HepG2 (cell line): ENCODE measurements at regions not wholly inside any gene's neighbourhood (a gene's known extent, or its start where the extent isn't known, plus 50 kb on each side); places are given as distances from the start of the nearest gene placed in this dataset.

Experiments
- CCAR2 ChIP-seq: fragments of 200-400 bp; formaldehyde crosslinking; optimal IDR thresholded peaks from 2 replicates; pipeline ENCODE3; 2018; ENCODE audit warnings: low read depth, mild to moderate bottlenecking, low read length, moderate library complexity
- ESRRA ChIP-seq: sonication (generic); formaldehyde crosslinking; IDR thresholded peaks from 2 replicates; pipeline ENCODE4 v1.5.1; 2020; ENCODE audit warnings: mild to moderate bottlenecking, low read depth, missing genetic modification reagents
- HDAC1 ChIP-seq: sonication (generic); formaldehyde crosslinking; IDR thresholded peaks from 2 replicates; pipeline ENCODE4 v1.5.1; 2020; ENCODE audit warnings: mild to moderate bottlenecking, missing genetic modification reagents
- HES4 ChIP-seq: sonication (generic); formaldehyde crosslinking; IDR thresholded peaks from 2 replicates; pipeline ENCODE4 v1.9.0; 2021; ENCODE audit warnings: mild to moderate bottlenecking, missing genetic modification reagents, borderline replicate concordance
- HMG20B ChIP-seq: conservative IDR thresholded peaks from 2 replicates; pipeline ENCODE4 v1.6.1; 2016; ENCODE audit warnings: missing genetic modification reagents, missing compliant biosample characterization
- HMGA1 ChIP-seq: sonication (generic); formaldehyde crosslinking; conservative IDR thresholded peaks from 2 replicates; pipeline ENCODE4 v1.4.0; 2020; ENCODE audit warnings: missing genetic modification reagents
- IKZF4 ChIP-seq: sonication (generic); formaldehyde crosslinking; IDR thresholded peaks from 2 replicates; pipeline ENCODE4 v1.5.1; 2020; ENCODE audit warnings: borderline replicate concordance, mild to moderate bottlenecking, low read depth, missing genetic modification reagents; ENCODE audit errors: not compliant biosample characterization
- KDM5B ChIP-seq: sonication (generic); formaldehyde crosslinking; IDR thresholded peaks from 2 replicates; pipeline ENCODE4 v1.4.0; 2020; ENCODE audit warnings: missing genetic modification reagents, mild to moderate bottlenecking, borderline replicate concordance
- MEIS1 ChIP-seq: sonication (generic); formaldehyde crosslinking; IDR thresholded peaks from 2 replicates; pipeline ENCODE4 v1.9.0; 2021; ENCODE audit warnings: mild to moderate bottlenecking, missing genetic modification reagents, moderate library complexity, borderline replicate concordance
- MLLT10 ChIP-seq: sonication (generic); formaldehyde crosslinking; IDR thresholded peaks from 2 replicates; pipeline ENCODE4 v1.4.0; 2020; ENCODE audit warnings: missing genetic modification reagents
- NFE2L2 ChIP-seq: fragments of 150-350 bp; IDR thresholded peaks from 2 replicates; pipeline ENCODE4 v1.6.1; 2014; ENCODE audit warnings: low read length
- NFIB ChIP-seq: sonication (generic); formaldehyde crosslinking; IDR thresholded peaks from 2 replicates; pipeline ENCODE4 v1.9.0; 2021; ENCODE audit warnings: missing genetic modification reagents, mild to moderate bottlenecking, borderline replicate concordance
- PTBP1 ChIP-seq: fragments of 200-400 bp; formaldehyde crosslinking; IDR thresholded peaks from 2 replicates; pipeline ENCODE4 v1.6.1; 2018; ENCODE audit warnings: low read length, low read depth; ENCODE audit not compliant: poor library complexity, severe bottlenecking
- SMARCE1 ChIP-seq: fragments of 450-650 bp; IDR thresholded peaks from 2 replicates; pipeline ENCODE4 v1.6.1; 2017; ENCODE audit warnings: borderline replicate concordance
- SRY ChIP-seq: sonication (generic); formaldehyde crosslinking; IDR thresholded peaks from 2 replicates; pipeline ENCODE4 v1.8.0; 2022; ENCODE audit warnings: mild to moderate bottlenecking, missing genetic modification reagents
- TGIF2 ChIP-seq: IDR thresholded peaks from 2 replicates; pipeline ENCODE4 v1.6.1; 2016; ENCODE audit warnings: control low read depth, missing compliant biosample characterization
- ZBTB3 ChIP-seq: sonication (generic); formaldehyde crosslinking; IDR thresholded peaks from 2 replicates; pipeline ENCODE4 v1.4.0; 2020; ENCODE audit warnings: low read depth, mild to moderate bottlenecking, moderate library complexity, missing genetic modification reagents, borderline replicate concordance
- ZBTB42 ChIP-seq: sonication (generic); formaldehyde crosslinking; IDR thresholded peaks from 2 replicates; pipeline ENCODE4 v1.5.0; 2020; ENCODE audit warnings: mild to moderate bottlenecking, missing genetic modification reagents
- ZKSCAN8 ChIP-seq: IDR thresholded peaks from 2 replicates; pipeline ENCODE4 v1.6.1; 2016; ENCODE audit warnings: borderline replicate concordance, missing genetic modification reagents, missing compliant biosample characterization
- ZNF720 ChIP-seq: sonication (generic); formaldehyde crosslinking; IDR thresholded peaks from 2 replicates; pipeline ENCODE4 v1.4.0; 2020; ENCODE audit warnings: missing genetic modification reagents
- TF ChIP-seq, protein P1 (sequence below): sonication (generic); formaldehyde crosslinking; IDR thresholded peaks from 2 replicates; pipeline ENCODE4 v1.4.0; 2020; ENCODE audit warnings: mild to moderate bottlenecking, missing genetic modification reagents
- TF ChIP-seq, protein P2 (sequence below): sonication (generic); formaldehyde crosslinking; IDR thresholded peaks from 2 replicates; pipeline ENCODE4 v1.5.0; 2020; ENCODE audit warnings: mild to moderate bottlenecking, missing genetic modification reagents, borderline replicate concordance
- TF ChIP-seq, protein P3 (sequence below): sonication (generic); formaldehyde crosslinking; IDR thresholded peaks from 2 replicates; pipeline ENCODE4 v1.4.0; 2020; ENCODE audit warnings: low read depth, mild to moderate bottlenecking, missing genetic modification reagents
- TF ChIP-seq, protein P4 (sequence below): sonication (generic); formaldehyde crosslinking; IDR thresholded peaks from 2 replicates; pipeline ENCODE4 v1.5.1; 2020; ENCODE audit warnings: missing genetic modification reagents, mild to moderate bottlenecking, borderline replicate concordance

DNA sequence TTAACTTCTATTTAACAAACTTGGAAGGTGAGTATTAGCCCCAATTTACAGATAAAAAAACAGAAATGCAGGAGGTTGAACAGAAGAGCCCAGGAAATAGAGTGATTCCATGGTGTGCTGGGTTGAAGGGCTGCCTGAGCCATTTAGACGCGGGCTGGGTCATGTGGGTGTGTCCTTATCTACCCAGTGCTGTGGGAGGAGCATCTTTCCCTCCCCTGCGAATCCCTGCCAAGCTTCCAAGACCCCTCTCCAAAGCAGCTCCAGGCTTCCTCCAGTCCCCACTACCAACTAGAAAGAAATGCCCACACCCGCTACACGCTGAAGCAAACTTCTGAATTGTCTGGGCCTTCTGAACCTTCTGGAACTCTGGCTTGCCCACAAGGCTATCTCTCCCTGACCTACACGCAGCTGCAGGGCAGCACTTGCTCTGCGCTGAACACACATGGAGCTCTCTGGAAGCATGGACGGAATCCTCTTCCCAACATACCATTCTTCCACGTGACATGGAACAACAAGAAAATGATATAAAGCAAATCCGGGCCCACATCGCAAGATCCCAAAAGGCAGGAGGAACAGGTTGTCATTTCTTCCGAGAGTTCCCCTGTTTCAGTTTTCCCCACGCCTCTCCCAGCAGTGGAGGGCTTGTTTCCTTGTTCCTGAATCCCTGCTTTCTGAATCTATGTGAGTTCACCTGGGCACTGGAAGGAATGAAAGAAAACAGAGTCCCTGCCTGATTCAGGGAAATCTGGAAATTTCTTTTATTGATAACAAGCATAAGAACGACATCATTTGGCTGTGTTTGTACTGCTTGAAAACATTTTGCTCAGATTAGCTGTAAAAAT lies 562.7 kb upstream of the ID2 start (continued):
- TF ChIP-seq, protein P1, sequence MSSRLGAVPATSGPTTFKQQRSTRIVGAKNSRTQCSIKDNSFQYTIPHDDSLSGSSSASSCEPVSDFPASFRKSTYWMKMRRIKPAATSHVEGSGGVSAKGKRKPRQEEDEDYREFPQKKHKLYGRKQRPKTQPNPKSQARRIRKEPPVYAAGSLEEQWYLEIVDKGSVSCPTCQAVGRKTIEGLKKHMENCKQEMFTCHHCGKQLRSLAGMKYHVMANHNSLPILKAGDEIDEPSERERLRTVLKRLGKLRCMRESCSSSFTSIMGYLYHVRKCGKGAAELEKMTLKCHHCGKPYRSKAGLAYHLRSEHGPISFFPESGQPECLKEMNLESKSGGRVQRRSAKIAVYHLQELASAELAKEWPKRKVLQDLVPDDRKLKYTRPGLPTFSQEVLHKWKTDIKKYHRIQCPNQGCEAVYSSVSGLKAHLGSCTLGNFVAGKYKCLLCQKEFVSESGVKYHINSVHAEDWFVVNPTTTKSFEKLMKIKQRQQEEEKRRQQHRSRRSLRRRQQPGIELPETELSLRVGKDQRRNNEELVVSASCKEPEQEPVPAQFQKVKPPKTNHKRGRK (CRISPR knock-in tag) = no peak
- TF ChIP-seq HMG20B (CRISPR knock-in tag) = no peak
- TF ChIP-seq CCAR2 = no peak
- TF ChIP-seq PTBP1 = no peak
- no peak for TF ChIP-seq TGIF2
- TF ChIP-seq MEIS1 (CRISPR knock-in tag) = no peak
- peak; percentile 77; the same call in 1 of the 2 replicates for TF ChIP-seq KDM5B
- no peak for TF ChIP-seq NFE2L2
- TF ChIP-seq, protein P2, sequence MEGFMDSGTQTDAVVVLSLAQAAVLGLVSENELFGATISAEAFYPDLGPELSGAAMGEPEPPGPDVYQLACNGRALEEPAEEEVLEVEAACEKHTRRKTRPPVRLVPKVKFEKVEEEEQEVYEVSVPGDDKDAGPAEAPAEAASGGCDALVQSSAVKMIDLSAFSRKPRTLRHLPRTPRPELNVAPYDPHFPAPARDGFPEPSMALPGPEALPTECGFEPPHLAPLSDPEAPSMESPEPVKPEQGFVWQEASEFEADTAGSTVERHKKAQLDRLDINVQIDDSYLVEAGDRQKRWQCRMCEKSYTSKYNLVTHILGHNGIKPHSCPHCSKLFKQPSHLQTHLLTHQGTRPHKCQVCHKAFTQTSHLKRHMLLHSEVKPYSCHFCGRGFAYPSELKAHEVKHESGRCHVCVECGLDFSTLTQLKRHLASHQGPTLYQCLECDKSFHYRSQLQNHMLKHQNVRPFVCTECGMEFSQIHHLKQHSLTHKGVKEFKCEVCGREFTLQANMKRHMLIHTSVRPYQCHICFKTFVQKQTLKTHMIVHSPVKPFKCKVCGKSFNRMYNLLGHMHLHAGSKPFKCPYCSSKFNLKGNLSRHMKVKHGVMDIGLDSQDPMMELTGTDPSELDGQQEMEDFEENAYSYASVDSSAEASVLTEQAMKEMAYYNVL = no peak; the same call in 1 of the 2 replicates
- TF ChIP-seq NFIB (CRISPR knock-in tag) = no peak
- TF ChIP-seq ZKSCAN8 (CRISPR knock-in tag) = no peak
- no peak for TF ChIP-seq SRY
- TF ChIP-seq, protein P3, sequence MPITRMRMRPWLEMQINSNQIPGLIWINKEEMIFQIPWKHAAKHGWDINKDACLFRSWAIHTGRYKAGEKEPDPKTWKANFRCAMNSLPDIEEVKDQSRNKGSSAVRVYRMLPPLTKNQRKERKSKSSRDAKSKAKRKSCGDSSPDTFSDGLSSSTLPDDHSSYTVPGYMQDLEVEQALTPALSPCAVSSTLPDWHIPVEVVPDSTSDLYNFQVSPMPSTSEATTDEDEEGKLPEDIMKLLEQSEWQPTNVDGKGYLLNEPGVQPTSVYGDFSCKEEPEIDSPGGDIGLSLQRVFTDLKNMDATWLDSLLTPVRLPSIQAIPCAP (CRISPR knock-in tag) = no peak; the same call in 1 of the 2 replicates
- no peak for TF ChIP-seq SMARCE1
- no peak for TF ChIP-seq IKZF4 (CRISPR knock-in tag)
- no peak for TF ChIP-seq HES4
- no peak for TF ChIP-seq HMGA1
- no peak for TF ChIP-seq ZNF720 (CRISPR knock-in tag)
- no peak for TF ChIP-seq ZBTB3
- TF ChIP-seq, protein P4, sequence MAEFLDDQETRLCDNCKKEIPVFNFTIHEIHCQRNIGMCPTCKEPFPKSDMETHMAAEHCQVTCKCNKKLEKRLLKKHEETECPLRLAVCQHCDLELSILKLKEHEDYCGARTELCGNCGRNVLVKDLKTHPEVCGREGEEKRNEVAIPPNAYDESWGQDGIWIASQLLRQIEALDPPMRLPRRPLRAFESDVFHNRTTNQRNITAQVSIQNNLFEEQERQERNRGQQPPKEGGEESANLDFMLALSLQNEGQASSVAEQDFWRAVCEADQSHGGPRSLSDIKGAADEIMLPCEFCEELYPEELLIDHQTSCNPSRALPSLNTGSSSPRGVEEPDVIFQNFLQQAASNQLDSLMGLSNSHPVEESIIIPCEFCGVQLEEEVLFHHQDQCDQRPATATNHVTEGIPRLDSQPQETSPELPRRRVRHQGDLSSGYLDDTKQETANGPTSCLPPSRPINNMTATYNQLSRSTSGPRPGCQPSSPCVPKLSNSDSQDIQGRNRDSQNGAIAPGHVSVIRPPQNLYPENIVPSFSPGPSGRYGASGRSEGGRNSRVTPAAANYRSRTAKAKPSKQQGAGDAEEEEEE (CRISPR knock-in tag) = no peak
- no peak for TF ChIP-seq ZBTB42 (CRISPR knock-in tag)
- TF ChIP-seq MLLT10 (CRISPR knock-in tag) = no peak
- TF ChIP-seq ESRRA = no peak
- TF ChIP-seq HDAC1 (CRISPR knock-in tag) = no peak; the same call in 1 of the 2 replicates
